ENCODE measurements at regions not wholly inside any gene's neighbourhood (a gene's known extent, or its start where the extent isn't known, plus 50 kb on each side); places are given as distances from the start of the nearest gene placed in this dataset.

GRCh38 chr13:107843281-107843680 lies 372.1 kb downstream of the LIG4 start:
- H2BK120ac ChIP-seq (ENCODE audit: low read depth, low read length, poor library complexity, severe bottlenecking): no peak overlapping the region
- no peak for TF ChIP-seq CTCF (conservative IDR thresholded peaks at IDR 0.05)
- no peaks in the 10 kb centered on the region for H3K9me3 Mint-ChIP-seq
- no peak overlapping the region for H3K56ac ChIP-seq (ENCODE audit: insufficient read length, low read depth, low read length)
- no peaks in the 10 kb centered on the region for H4K20me1 ChIP-seq (ENCODE audit: control insufficient read depth, insufficient read depth, insufficient read length)
- no peaks in the 10 kb centered on the region for H3K9me3 ChIP-seq (ENCODE audit: control insufficient read depth, low read depth, low read length)
- H3K27ac Mint-ChIP-seq: peak overlapping the region in 2 of 3 experiments; percentile 88; a peak in 4 of 7 replicates
- H3K79me1 ChIP-seq (ENCODE audit: insufficient read depth, low read depth, low read length, poor library complexity, severe bottlenecking): no peaks in the 10 kb centered on the region
- no peak overlapping the region for H4K8ac ChIP-seq (replicated peaks; ENCODE audit: insufficient read length, low read depth, low read length)
- no CpG with 5 or more reads among the region's 4 CpGs for WGBS (ENCODE audit: extremely low coverage, insufficient read length, low lambda C conversion rate)
- no peak overlapping the region for H3K27ac ChIP-seq (ENCODE audit: insufficient read length, low read depth, low read length)
- H3K18ac ChIP-seq (ENCODE audit: insufficient read length, low read depth, low read length): no peak overlapping the region
- no peaks in the 10 kb centered on the region for H3K36me3 Mint-ChIP-seq (ENCODE audit: insufficient read depth in 1 of 3, low read depth in 3 of 3)
- no peak overlapping the region for H3K4ac ChIP-seq (ENCODE audit: low read depth, low read length)
- no peak overlapping the region for H2BK5ac ChIP-seq (ENCODE audit: insufficient read length, low read length)
- H2AK5ac ChIP-seq (ENCODE audit: insufficient read length, low read length): no peak overlapping the region
- H4K91ac ChIP-seq (ENCODE audit: insufficient read length, low read depth, low read length): no peak overlapping the region
- H3K4me1 Mint-ChIP-seq: peaks cover 28 to 46% of the 10 kb centered on the region in 2 experiments
- H3T11ph ChIP-seq (ENCODE audit: low read length): no peak overlapping the region
- H3K9ac ChIP-seq (ENCODE audit: extremely low read depth, insufficient read length, low read length): no peak overlapping the region
- no peak for DNase-seq
- H3K14ac ChIP-seq (ENCODE audit: insufficient read depth, low read length): no peak overlapping the region
- no peak overlapping the region for H3K4me2 ChIP-seq (ENCODE audit: insufficient read depth, insufficient read length, low read length)
- H3K4me1 ChIP-seq (ENCODE audit: insufficient read depth, low read length): peaks cover 8% of the 10 kb centered on the region; the same call in 1 of the 2 replicates
- H4K5ac ChIP-seq (ENCODE audit: insufficient read length, low read depth, low read length): no peak overlapping the region
- no peak overlapping the region for H2BK20ac ChIP-seq (ENCODE audit: low read depth, low read length, poor library complexity, severe bottlenecking)
- H2BK12ac ChIP-seq (ENCODE audit: insufficient read length, low read depth, low read length): no peak overlapping the region
- H3K4me3 Mint-ChIP-seq: no peak overlapping the region; a peak in 1 of 5 replicates
- H3K79me2 ChIP-seq (ENCODE audit: insufficient read depth, low read length): no peaks in the 10 kb centered on the region
- H3K27me3 Mint-ChIP-seq (ENCODE audit: low read depth): no peaks in the 10 kb centered on the region
- H3K27me3 ChIP-seq (ENCODE audit: insufficient read depth, low read length): no peaks in the 10 kb centered on the region
- no peaks in the 10 kb centered on the region for H3K23me2 ChIP-seq (ENCODE audit: insufficient read length, low read depth, low read length, poor library complexity, severe bottlenecking)
- H2AFZ ChIP-seq (ENCODE audit: low read length): no peak overlapping the region
- no peak overlapping the region for H3K23ac ChIP-seq (ENCODE audit: insufficient read length, low read depth, low read length)
- no peak overlapping the region for H2BK15ac ChIP-seq (ENCODE audit: low read depth, low read length)

Measured in H9 (cell line).